SK-N-MC (cell line): ENCODE measurements at regions not wholly inside any gene's neighbourhood (a gene's known extent, or its start where the extent isn't known, plus 50 kb on each side); places are given as distances from the start of the nearest gene placed in this dataset.

ENCODE experiments used
- EZH2 ChIP-seq: fragments of 200-600 bp; sonication (generic); IDR thresholded peaks from one replicate; pipeline ENCODE4 v1.6.1; 2017; ENCODE audit warnings: antibody characterized with exemption
- POLR2AphosphoS5 ChIP-seq: IDR thresholded peaks from 2 replicates; pipeline ENCODE4 v1.6.1; 2012; ENCODE audit warnings: mild to moderate bottlenecking, low read depth, low read length, borderline replicate concordance

GRCh38 chr5:30112867-30113266, 1080.6 kb upstream of the CDH6 start:
- TF ChIP-seq EZH2 (no peak), POLR2AphosphoS5 (no peak)
